HCT116 (cell line): ENCODE measurements at regions not wholly inside any gene's neighbourhood (a gene's known extent, or its start where the extent isn't known, plus 50 kb on each side); places are given as distances from the start of the nearest gene placed in this dataset.

Experiments used
- ATAC-seq: fragments of 200-7000 bp; cut with Tn5 transposase; 2 replicates; pipeline ENCODE4 v1.9.1; 2020; ENCODE audit warnings: mild to moderate bottlenecking, moderate library complexity
- BruUV-seq: library from RNA; stranded (reverse); fragments of 400-500 nt; replicated peaks from 2 replicates; lab custom pipeline; 2021; lab: Mats Ljungman, UMichigan
- CTCF ChIA-PET: fragments of 300-600 bp; sonication (Branson Sonifier 250); formaldehyde crosslinking; loops from one replicate; lab custom pipeline; 2021; ENCODE audit warnings: antibody characterized with exemption; lab: Charles Lee
- POLR2A ChIA-PET: fragments of 300-600, 350-600 bp; sonication (Branson Sonifier 250); formaldehyde crosslinking; loops from one replicate; lab custom pipeline; 2021; ENCODE audit warnings: antibody characterized with exemption; lab: Charles Lee
- RAD21 ChIA-PET, 2 experiments: fragments of 300-600 bp; sonication (Branson Sonifier 250); formaldehyde crosslinking; loops; one replicate each; lab custom pipeline; 2023; ENCODE audit warnings: low total read pairs in 2 of 2; ENCODE audit not compliant: uncharacterized antibody in 2 of 2, unreplicated experiment in 2 of 2, low non-redundant PET in 1 of 2; lab: Charles Lee
- DNase-seq: peaks from one replicate; pipeline ENCODE4 v3.0.0-alpha.2; 2010; ENCODE audit warnings: low read depth, low spot score
- H2AFZ ChIP-seq: fragments of 200-600 bp; shearing (Covaris generic), sonication (generic); 2 replicates; pipeline ENCODE4 v1.6.1; 2017; ENCODE audit warnings: low read depth, mixed run types, mixed read lengths, antibody characterized with exemption, low read length; ENCODE audit not compliant: poor library complexity, severe bottlenecking
- H3K27ac ChIP-seq: 2 replicates; pipeline ENCODE4 v1.5.1; 2012; ENCODE audit warnings: low read depth, low read length
- H3K27me3 ChIP-seq: fragments of 200-600 bp; sonication (generic); 2 replicates; pipeline ENCODE4 v1.6.1; 2016; ENCODE audit warnings: mixed run types, low read length, mixed read lengths; ENCODE audit not compliant: insufficient read depth
- H3K36me3 ChIP-seq, 2 experiments: fragments of 200-500 bp in 1 of 2; fragments of 200-600 bp in 1 of 2; sonication (Bioruptor generic) in 1 of 2; sonication (generic) in 1 of 2; 2 replicates each; pipeline versions ENCODE4 v1.5.1 to v1.6.1; 2014 to 2016; ENCODE audit warnings: low read length in 2 of 2, inconsistent platforms in 1 of 2, mixed read lengths in 1 of 2, mixed run types in 1 of 2; ENCODE audit not compliant: insufficient read depth in 2 of 2, control insufficient read depth in 1 of 2
- H3K4me1 ChIP-seq, 2 experiments: fragments of 200-600 bp in 1 of 2; sonication (generic) in 1 of 2; 2 replicates each; pipeline versions ENCODE4 v1.5.1 to v1.6.1; 2012 to 2017; ENCODE audit warnings: low read length in 2 of 2, inconsistent platforms in 1 of 2, mild to moderate bottlenecking in 1 of 2, mixed read lengths in 1 of 2, mixed run types in 1 of 2, moderate library complexity in 1 of 2; ENCODE audit not compliant: insufficient read depth in 2 of 2, control insufficient read depth in 1 of 2
- H3K4me2 ChIP-seq: fragments of 200-600 bp; sonication (generic); 2 replicates; pipeline ENCODE4 v1.6.1; 2017; ENCODE audit warnings: mixed run types, low read length, mixed read lengths
- H3K4me3 ChIP-seq, 2 experiments: fragments of 200-600 bp in 1 of 2; sonication (generic) in 1 of 2; replicated peaks in 1 of 2; 2 replicates each; pipeline ENCODE4 v1.5.1; 2011 to 2016; ENCODE audit warnings: low read length in 2 of 2, control low read depth in 1 of 2, low read depth in 1 of 2, mild to moderate bottlenecking in 1 of 2, mixed read lengths in 1 of 2, mixed run types in 1 of 2
- H3K79me2 ChIP-seq: fragments of 200-600 bp; sonication (generic); 2 replicates; pipeline ENCODE4 v1.6.1; 2017; ENCODE audit warnings: mild to moderate bottlenecking, mixed run types, low read length, moderate library complexity, mixed read lengths; ENCODE audit not compliant: insufficient read depth
- H3K9ac ChIP-seq: fragments of 200-600 bp; sonication (generic); 2 replicates; pipeline ENCODE4 v1.6.1; 2016; ENCODE audit warnings: low read length, mixed read lengths
- H3K9me2 ChIP-seq: fragments of 200-600 bp; sonication (generic), shearing (Covaris generic); 2 replicates; pipeline ENCODE4 v1.6.1; 2017; ENCODE audit warnings: mixed run types, mild to moderate bottlenecking, moderate library complexity; ENCODE audit not compliant: insufficient read depth
- H3K9me3 ChIP-seq, 2 experiments: fragments of 200-500 bp in 1 of 2; fragments of 200-600 bp in 1 of 2; sonication (Bioruptor generic) in 1 of 2; sonication (generic) in 1 of 2; 2 replicates each; pipeline ENCODE4 v1.6.1; 2014 to 2017; ENCODE audit warnings: low read length in 2 of 2, mixed read lengths in 2 of 2, inconsistent platforms in 1 of 2, low read depth in 1 of 2, mild to moderate bottlenecking in 1 of 2, mixed run types in 1 of 2, moderate library complexity in 1 of 2; ENCODE audit not compliant: control insufficient read depth in 1 of 2, insufficient read depth in 1 of 2
- H4K20me1 ChIP-seq: fragments of 200-600 bp; sonication (generic), shearing (Covaris generic); 2 replicates; pipeline ENCODE4 v1.6.1; 2017; ENCODE audit warnings: mixed run types, mild to moderate bottlenecking, moderate library complexity; ENCODE audit not compliant: insufficient read depth
- CBX3 ChIP-seq: IDR thresholded peaks from 2 replicates; pipeline ENCODE4 v1.6.1; 2012; ENCODE audit warnings: low read depth
- MAX ChIP-seq: IDR thresholded peaks from 2 replicates; pipeline ENCODE4 v1.6.1; 2012
- POLR2AphosphoS5 ChIP-seq: IDR thresholded peaks from 2 replicates; pipeline ENCODE4 v1.6.1; 2011; ENCODE audit warnings: mild to moderate bottlenecking, low read depth, low read length, moderate library complexity
- REST ChIP-seq: IDR thresholded peaks from 2 replicates; pipeline ENCODE4 v1.6.1; 2012; ENCODE audit warnings: low read depth
- SIN3A ChIP-seq: IDR thresholded peaks from 2 replicates; pipeline ENCODE4 v1.6.1; 2012; ENCODE audit warnings: low read depth
- TCF7L2 ChIP-seq: IDR thresholded peaks from 2 replicates; pipeline ENCODE4 v1.7.0; 2011; ENCODE audit warnings: borderline replicate concordance, inconsistent platforms; ENCODE audit not compliant: insufficient read depth, insufficient read length; ENCODE audit errors: extremely low read depth
- YY1 ChIP-seq: IDR thresholded peaks from 2 replicates; pipeline ENCODE4 v1.6.1; 2011; ENCODE audit warnings: low read length, low read depth, moderate library complexity, mild to moderate bottlenecking; ENCODE audit not compliant: insufficient replicate concordance; ENCODE audit errors: extremely low read depth
- ZBTB33 ChIP-seq: IDR thresholded peaks from 2 replicates; pipeline ENCODE4 v1.6.1; 2011; ENCODE audit warnings: mild to moderate bottlenecking, low read length, moderate library complexity; ENCODE audit not compliant: insufficient replicate concordance; ENCODE audit errors: extremely low read depth
- ZFX ChIP-seq: fragments of 450-650 bp; IDR thresholded peaks from 2 replicates; pipeline ENCODE4 v1.6.1; 2017
- ZNF274 ChIP-seq: fragments of 200-500 bp; sonication (Bioruptor generic); IDR thresholded peaks from 2 replicates; pipeline ENCODE4 v1.6.1; 2014; ENCODE audit warnings: mild to moderate bottlenecking, low read depth, low read length, inconsistent platforms
- intact Hi-C: fragments of 100-400 bp; cut with micrococcal nuclease; formaldehyde crosslinking; loops from 2 replicates; pipeline ENCODE4 v1.10.0; 2022

- no peak for TF ChIP-seq ZNF274
Measured at GRCh38 chr2:237154884-237155851, 69.5 kb downstream of the COPS8 start (continued).

GRCh38 chr2:237156031-237156856 is 70.6 kb downstream of the COPS8 start:
- Histone ChIP-seq H2AFZ (no peak overlapping the region), H3K27ac (no peak overlapping the region), H3K27me3 (no peaks in the 10 kb centered on the region), H3K4me2 (no peak overlapping the region), H3K4me3 (no peak overlapping the region), H3K9me3 (no peaks in the 10 kb centered on the region), H3K36me3 (no peaks in the 10 kb centered on the region), H3K79me2 (no peaks in the 10 kb centered on the region), H3K9me2 (no peaks in the 10 kb centered on the region), H3K9ac (no peak overlapping the region), H3K4me1 (no peaks in the 10 kb centered on the region), H4K20me1 (no peaks in the 10 kb centered on the region)
- CTCF ChIA-PET, result no interaction called here
- TF ChIP-seq POLR2AphosphoS5 (no peak), MAX (no peak), CBX3 (no peak), ZFX (no peak), YY1 (no peak), SIN3A (no peak), REST (no peak), ZBTB33 (no peak), TCF7L2 (no peak)
- POLR2A ChIA-PET, result no interaction called here
- ATAC-seq (no peak), DNase-seq (no peak)
- no TSS peak for BruUV-seq
- RAD21 ChIA-PET, result no interaction called here
- intact Hi-C loops, result no loop called here
